HL-60 (cell line): ENCODE measurements at regions not wholly inside any gene's neighbourhood (a gene's known extent, or its start where the extent isn't known, plus 50 kb on each side); places are given as distances from the start of the nearest gene placed in this dataset.

Source experiments
- DNase-seq, 2 experiments: peaks; one replicate each; pipeline ENCODE4 v3.0.0-alpha.2; 2010 to 2020; ENCODE audit warnings: low read depth in 1 of 2, low spot score in 1 of 2
- H3K27ac ChIP-seq: fragments of 250-450 bp; sonication (Bioruptor Pico); replicated peaks from 2 replicates; pipeline ENCODE4 v1.5.1; 2020; ENCODE audit warnings: mild to moderate bottlenecking, moderate library complexity
- H3K27me3 ChIP-seq: fragments of 250-450 bp; sonication (Bioruptor Pico); 2 replicates; pipeline ENCODE4 v1.5.1; 2021; ENCODE audit warnings: mild to moderate bottlenecking, moderate library complexity; ENCODE audit not compliant: insufficient read depth, poor library complexity, severe bottlenecking
- H3K4me3 ChIP-seq: replicated peaks from 2 replicates; pipeline ENCODE4 v1.5.1; 2011; ENCODE audit warnings: mild to moderate bottlenecking, control low read depth, low read length; ENCODE audit not compliant: insufficient read depth
- CTCF ChIP-seq: IDR thresholded peaks from one replicate; pipeline ENCODE4 v1.5.1; 2011; ENCODE audit warnings: low read length, control low read depth, inconsistent platforms; ENCODE audit not compliant: insufficient read depth
- GABPA ChIP-seq: IDR thresholded peaks from 2 replicates; pipeline ENCODE4 v1.6.1; 2012; ENCODE audit warnings: low read depth
- POLR2AphosphoS5 ChIP-seq: IDR thresholded peaks from 2 replicates; pipeline ENCODE4 v1.6.1; 2012; ENCODE audit warnings: low read depth
- REST ChIP-seq: IDR thresholded peaks from 2 replicates; pipeline ENCODE4 v1.6.1; 2012; ENCODE audit warnings: low read depth; ENCODE audit not compliant: insufficient replicate concordance
- SPI1 ChIP-seq: IDR thresholded peaks from 2 replicates; pipeline ENCODE4 v1.6.1; 2012; ENCODE audit warnings: low read depth, mild to moderate bottlenecking, borderline replicate concordance

GRCh38 chr13:111508164-111508870, 187.9 kb downstream of the TEX29 start:
- no peak for TF ChIP-seq REST
- TF ChIP-seq CTCF = no peak
- no peak for TF ChIP-seq GABPA
- no peak for TF ChIP-seq POLR2AphosphoS5
- no peak for TF ChIP-seq SPI1

GRCh38 chr13:111508902-111509509, 188.6 kb downstream of the TEX29 start:
- Histone ChIP-seq H3K4me3 (no peak overlapping the region), H3K27ac (no peak overlapping the region), H3K27me3 (no peaks in the 10 kb centered on the region)
- TF ChIP-seq POLR2AphosphoS5 = no peak
- TF ChIP-seq CTCF = no peak
- TF ChIP-seq GABPA = no peak
- TF ChIP-seq SPI1 = no peak
- no peak for TF ChIP-seq REST
- no peak for DNase-seq

More at GRCh38 chr13:111508164-111508870, 187.9 kb downstream of the TEX29 start:
- Histone ChIP-seq H3K27ac (no peak overlapping the region), H3K27me3 (no peaks in the 10 kb centered on the region), H3K4me3 (no peak overlapping the region)
- no peak for DNase-seq

GRCh38 chr13:111510502-111511218, 190.2 kb downstream of the TEX29 start:
- no peak for DNase-seq
- H3K27me3 ChIP-seq = no peaks in the 10 kb centered on the region
- no peak overlapping the region for H3K4me3 ChIP-seq
- no peak overlapping the region for H3K27ac ChIP-seq
- TF ChIP-seq REST (no peak), SPI1 (no peak), GABPA (no peak), POLR2AphosphoS5 (no peak), CTCF (no peak)
